ENCODE measurements at regions not wholly inside any gene's neighbourhood (a gene's known extent, or its start where the extent isn't known, plus 50 kb on each side); places are given as distances from the start of the nearest gene placed in this dataset.

GRCh38 chr13:47134939-47135489 is 238.2 kb upstream of the HTR2A start:
- Histone ChIP-seq H3K9ac (ENCODE audit: extremely low read depth, insufficient read length, low read length) (no peak overlapping the region), H4K5ac (ENCODE audit: insufficient read length, low read depth, low read length) (no peak overlapping the region), H4K91ac (ENCODE audit: insufficient read length, low read depth, low read length) (no peak overlapping the region), H3K27me3 (ENCODE audit: insufficient read depth, low read length) (no peaks in the 10 kb centered on the region), H3K79me1 (ENCODE audit: insufficient read depth, low read depth, low read length, poor library complexity, severe bottlenecking) (no peaks in the 10 kb centered on the region), H3K14ac (ENCODE audit: insufficient read depth, low read length) (no peak overlapping the region), H3K4me2 (ENCODE audit: insufficient read depth, insufficient read length, low read length) (no peak overlapping the region), H2BK12ac (ENCODE audit: insufficient read length, low read depth, low read length) (no peak overlapping the region), H2BK120ac (ENCODE audit: low read depth, low read length, poor library complexity, severe bottlenecking) (no peak overlapping the region), H3K56ac (ENCODE audit: insufficient read length, low read depth, low read length) (no peak overlapping the region), H2BK15ac (ENCODE audit: low read depth, low read length) (no peak overlapping the region), H4K8ac (replicated peaks; ENCODE audit: insufficient read length, low read depth, low read length) (no peak overlapping the region), H3K23me2 (ENCODE audit: insufficient read length, low read depth, low read length, poor library complexity, severe bottlenecking) (no peaks in the 10 kb centered on the region), H4K20me1 (ENCODE audit: control insufficient read depth, insufficient read depth, insufficient read length) (no peaks in the 10 kb centered on the region), H3T11ph (ENCODE audit: low read length) (no peak overlapping the region), H3K4ac (ENCODE audit: low read depth, low read length) (no peak overlapping the region), H3K27ac (ENCODE audit: insufficient read length, low read depth, low read length) (no peak overlapping the region), H2AFZ (ENCODE audit: low read length) (no peak overlapping the region), H3K79me2 (ENCODE audit: insufficient read depth, low read length) (no peaks in the 10 kb centered on the region), H3K4me1 (ENCODE audit: insufficient read depth, low read length) (peaks cover 3% of the 10 kb centered on the region; the same call in 1 of the 2 replicates), H3K23ac (ENCODE audit: insufficient read length, low read depth, low read length) (no peak overlapping the region), H3K18ac (ENCODE audit: insufficient read length, low read depth, low read length) (no peak overlapping the region), H3K9me3 (ENCODE audit: control insufficient read depth, low read depth, low read length) (no peaks in the 10 kb centered on the region), H2BK20ac (ENCODE audit: low read depth, low read length, poor library complexity, severe bottlenecking) (no peak overlapping the region), H2BK5ac (ENCODE audit: insufficient read length, low read length) (no peak overlapping the region), H2AK5ac (ENCODE audit: insufficient read length, low read length) (no peak overlapping the region)
- Mint-ChIP-seq H3K9me3 (no peaks in the 10 kb centered on the region; a peak in 1 of 5 replicates), H3K27ac (no peak overlapping the region), H3K4me1 (peaks cover 19 to 24% of the 10 kb centered on the region in 2 experiments), H3K4me3 (no peak overlapping the region), H3K27me3 (ENCODE audit: low read depth) (no peaks in the 10 kb centered on the region), H3K36me3 (ENCODE audit: insufficient read depth in 1 of 3, low read depth in 3 of 3) (no peaks in the 10 kb centered on the region)
- no peak for DNase-seq
- TF ChIP-seq CTCF (conservative IDR thresholded peaks at IDR 0.05) = no peak
- no CpG with 5 or more reads among the region's 9 CpGs for WGBS (ENCODE audit: extremely low coverage, insufficient read length, low lambda C conversion rate)

Measured in H9 (cell line).